Activated CD4-positive, alpha-beta T cell treated with anti-CD3 and anti-CD28 coated beads for 48 hours (primary cell): ENCODE measurements at regions not wholly inside any gene's neighbourhood (a gene's known extent, or its start where the extent isn't known, plus 50 kb on each side); places are given as distances from the start of the nearest gene placed in this dataset.
"Not testable (repeated sequence)": the region's sequence is repeated elsewhere in the genome, so short reads cannot be mapped to it uniquely, and the experiment has no call there.

Experiments used
- DNase-seq: peaks from one replicate; pipeline ENCODE4 v3.0.0-alpha.2; 2020

DNA sequence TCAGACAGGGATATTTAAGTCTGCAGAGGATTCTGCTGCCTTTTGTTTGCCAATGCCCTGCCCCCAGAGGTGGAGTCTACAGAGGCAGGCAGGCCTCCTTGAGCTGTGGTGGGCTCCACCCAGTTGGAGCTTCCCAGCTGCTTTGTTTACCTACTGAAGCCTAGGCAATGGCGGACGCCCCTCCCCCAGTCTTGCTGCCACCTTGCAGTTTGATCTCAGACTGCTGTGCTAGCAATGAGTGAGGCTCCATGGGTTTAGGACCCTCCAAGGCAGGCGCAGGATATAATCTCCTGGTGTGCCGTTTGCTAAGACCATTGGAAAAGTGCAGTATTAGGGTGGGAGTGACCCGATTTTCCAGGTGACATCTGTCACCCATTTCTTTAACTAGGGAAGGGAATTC is 132.7 kb downstream of the UNC93B1 start:
- not testable (repeated sequence) for DNase-seq

DNA sequence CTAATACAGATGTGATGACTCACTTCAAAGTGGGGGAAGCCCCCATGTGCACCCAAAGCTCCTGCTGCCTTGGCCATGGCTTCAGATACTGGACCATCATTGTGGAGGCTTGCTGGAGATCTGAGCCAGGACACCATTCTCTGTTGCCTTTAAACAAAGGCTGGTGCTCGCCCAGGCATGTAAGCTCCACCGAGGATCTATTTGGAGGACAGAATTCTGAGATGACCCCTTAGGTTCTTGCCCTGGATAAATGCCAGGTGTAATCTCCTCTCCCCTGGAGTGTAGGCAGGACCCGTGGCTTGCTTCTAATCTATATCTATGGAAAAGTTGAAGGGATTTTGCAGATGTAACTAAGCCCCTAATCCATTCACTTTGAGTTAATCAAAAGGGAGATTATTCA is 141.0 kb downstream of the UNC93B1 start:
- not testable (repeated sequence) for DNase-seq

DNA sequence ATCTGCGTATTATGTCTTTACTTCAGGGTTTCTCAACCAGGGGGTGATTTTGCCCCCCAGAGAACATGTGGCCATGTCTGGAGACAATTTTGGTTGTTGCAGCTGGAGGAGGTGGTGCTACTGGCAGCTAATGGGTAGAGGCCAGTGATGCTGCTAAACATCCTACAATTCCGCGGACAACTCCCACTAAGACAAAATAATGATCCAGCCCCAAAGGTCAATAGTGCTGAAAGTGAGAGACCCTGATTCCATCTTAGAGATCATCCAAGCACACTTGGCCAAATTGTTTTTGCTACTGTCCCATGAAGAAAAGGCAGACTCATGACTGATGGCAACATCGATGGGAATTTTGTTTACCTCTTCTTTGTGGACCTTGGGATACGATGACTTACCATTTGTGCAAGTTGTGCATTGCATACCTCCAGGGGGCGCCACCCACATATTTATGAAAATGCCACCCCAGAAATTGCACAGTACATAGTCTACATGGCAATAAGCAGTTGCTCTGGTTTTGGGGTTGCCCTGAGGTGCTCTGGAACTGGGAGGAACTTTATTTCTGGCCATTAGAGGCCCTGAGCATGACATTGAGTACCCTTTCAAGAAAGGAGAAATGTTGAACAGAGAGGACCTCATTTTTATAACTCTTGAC is 144.3 kb downstream of the UNC93B1 start:
- DNase-seq: peak; percentile 72

DNA sequence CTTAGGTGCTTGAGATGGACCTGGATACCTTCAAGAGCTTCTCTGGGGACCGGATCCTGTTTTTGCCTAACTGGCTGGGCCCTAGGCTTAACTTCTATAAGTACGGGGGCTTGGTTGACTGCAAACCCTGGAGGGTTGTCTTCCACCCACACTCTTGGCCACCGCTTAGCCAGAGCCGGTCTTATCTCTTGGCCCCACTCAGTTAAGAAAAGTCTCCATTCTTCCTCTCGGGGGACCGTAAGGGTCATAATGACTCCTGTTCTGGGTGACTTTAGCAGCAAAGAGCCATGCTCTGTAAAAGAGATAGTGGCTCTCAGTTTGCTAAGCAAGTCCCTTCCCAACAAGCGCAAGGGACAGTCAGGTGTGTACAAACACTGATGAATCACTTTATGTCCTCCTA is 153.2 kb downstream of the UNC93B1 start:
- DNase-seq: not testable (repeated sequence)

DNA sequence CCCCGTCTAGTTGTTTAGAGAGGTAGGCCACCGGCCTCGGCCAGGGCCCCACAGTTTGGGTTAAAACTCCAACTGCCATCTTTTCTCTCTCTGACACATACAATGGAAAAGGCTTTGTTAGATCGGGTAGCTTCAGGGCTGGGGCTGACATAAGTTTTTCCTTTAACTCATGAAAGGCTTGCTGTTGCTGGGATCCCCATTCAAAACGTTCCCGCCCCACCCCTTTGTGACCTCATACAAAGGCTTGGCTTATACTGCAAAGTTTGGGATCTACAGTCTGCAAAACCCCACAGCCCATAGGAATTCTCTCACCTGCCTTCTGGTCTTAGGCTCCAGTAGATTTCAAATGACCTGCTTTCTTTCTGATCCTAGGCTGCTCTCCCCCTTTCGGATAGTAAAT is 154.1 kb downstream of the UNC93B1 start:
- not testable (repeated sequence) for DNase-seq

DNA sequence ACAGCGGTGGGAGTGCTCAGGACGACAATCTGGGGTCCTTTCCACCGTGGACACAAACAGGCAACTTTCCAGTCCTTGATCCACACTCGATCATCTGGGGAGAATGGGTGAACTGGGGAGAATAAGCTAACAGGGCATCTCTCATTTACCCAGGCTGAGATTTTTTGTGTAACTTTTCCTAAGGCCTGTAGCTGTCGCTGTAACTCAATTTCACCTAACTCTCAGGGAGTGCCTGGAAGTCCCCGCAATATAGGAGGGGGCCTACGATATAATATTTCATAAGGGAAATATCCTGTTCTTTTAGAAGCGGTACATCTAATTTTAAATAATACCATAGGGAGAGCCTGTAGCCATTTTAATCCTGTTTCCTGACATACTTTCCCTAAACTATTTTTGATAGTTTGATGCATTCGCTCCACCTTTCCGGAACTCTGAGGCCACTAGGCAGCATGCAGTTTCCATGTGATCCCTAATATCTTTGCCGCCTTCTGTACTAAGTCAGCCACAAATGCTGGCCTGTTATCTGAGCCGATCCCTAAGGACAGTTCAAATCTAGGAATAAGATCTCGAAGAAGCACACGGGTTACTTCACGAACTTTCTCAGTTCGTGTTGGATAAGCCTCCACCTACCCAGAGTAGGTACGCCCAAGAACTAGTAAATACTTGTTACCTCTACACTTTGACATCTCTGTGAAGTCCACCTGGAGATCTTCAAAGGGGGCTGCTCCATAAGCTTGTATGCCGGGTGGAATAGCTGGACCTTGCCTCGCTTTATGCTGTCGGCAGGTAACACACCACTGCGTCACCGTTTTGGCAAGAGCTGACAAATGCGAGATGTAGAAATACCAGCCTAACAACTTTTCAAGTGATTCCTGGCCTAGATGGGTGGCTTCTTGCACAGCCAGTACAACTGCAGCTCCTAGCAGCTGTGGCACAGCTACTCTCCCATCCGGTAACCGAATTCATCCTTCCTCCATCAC is 155.7 kb downstream of the UNC93B1 start:
- DNase-seq: not testable (repeated sequence)

DNA sequence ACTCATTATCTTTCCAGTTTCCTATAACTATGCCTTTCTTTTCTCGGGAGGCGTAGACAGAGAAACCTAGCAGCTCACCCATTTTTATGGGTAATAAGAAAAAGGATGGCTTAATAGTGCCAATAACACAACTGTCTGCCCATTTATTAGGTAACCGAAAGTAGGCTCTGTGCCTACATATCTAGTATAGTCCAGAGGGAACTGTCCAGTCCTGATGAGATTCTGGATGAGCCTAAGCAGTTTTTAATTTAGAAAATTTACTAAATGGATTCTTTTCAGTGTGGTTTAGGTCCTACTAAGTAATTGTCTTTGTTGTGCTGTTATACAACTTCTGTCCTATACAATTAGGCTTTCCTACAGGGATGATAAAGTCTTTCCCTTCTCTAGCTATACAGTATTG is 157.6 kb downstream of the UNC93B1 start:
- DNase-seq: not testable (repeated sequence)

DNA sequence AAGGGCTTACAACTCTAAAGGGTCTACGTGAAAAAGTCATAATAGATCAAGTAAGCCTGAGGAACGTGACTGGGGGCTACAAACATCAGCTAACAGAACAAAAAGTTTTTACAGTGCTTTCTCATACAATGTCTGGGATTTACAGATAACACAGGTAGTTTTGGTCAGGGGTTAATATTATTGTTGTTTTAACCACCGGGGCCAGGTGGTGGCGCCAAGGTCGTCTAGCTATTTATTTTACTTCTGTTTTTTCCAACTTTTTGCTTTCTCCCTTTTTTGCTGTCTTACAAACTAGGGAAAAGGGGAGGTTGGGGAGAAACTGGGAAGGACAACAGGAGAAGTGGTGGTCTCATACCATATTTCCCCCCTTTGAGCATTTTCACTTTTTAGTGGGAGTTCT is 158.6 kb downstream of the UNC93B1 start:
- DNase-seq: peak; percentile 17

DNA sequence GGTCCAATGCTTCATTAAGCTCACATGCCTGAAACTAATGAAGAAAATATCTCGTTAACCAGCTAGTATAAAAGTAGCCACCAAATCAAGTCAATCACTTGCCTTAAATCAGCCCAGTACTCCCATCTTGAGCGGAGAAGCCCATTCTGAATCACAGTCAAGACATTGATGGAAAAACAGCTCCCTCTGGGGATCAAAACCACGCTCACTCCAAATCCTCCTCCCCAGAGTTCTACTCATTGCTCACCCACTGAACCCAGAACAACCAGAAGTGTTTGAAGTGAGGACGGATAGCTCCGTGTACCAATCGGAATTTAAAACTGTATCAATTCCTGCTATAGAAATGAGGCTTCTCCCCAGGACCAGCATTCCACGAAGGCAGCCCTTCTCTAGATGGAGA is 163.3 kb downstream of the UNC93B1 start:
- not testable (repeated sequence) for DNase-seq

DNA sequence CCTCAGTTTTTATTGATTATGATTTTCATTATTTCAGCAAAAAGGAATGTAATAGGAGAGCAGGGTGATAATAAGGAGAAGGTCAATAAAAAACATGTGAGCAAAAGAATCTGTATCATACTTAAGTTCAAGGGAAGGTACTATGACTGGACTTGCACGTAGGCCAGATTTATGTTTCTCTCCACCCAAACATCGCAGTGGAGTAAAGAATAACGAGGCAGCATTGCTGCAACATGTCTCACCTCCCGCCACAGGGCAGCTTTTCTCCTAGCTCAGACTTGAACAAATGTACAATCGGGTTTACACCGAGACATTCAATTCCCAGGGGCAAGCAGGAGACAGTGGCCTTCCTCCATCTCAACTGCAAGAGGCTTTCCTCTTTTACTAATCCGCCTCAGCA is 155.7 kb upstream of the ALDH3B2 start:
- DNase-seq: not testable (repeated sequence)

DNA sequence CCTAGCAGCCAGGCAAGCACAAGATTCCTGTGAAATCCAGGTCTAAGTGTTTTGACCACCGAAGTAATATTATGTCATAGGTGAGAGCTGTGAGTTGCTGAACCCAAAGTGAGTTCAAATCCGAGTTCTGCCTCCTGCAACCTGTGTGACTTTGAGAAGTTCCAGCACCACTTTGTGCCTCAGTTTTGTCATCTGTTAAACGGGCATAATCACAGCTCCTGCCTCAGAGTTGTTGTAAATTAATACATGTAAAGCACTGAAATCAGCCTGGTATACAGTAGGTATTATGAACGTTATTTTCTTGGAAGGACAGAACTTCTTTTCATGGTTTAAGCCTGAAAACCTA is 152.5 kb upstream of the ALDH3B2 start:
- DNase-seq: not testable (repeated sequence)

DNA sequence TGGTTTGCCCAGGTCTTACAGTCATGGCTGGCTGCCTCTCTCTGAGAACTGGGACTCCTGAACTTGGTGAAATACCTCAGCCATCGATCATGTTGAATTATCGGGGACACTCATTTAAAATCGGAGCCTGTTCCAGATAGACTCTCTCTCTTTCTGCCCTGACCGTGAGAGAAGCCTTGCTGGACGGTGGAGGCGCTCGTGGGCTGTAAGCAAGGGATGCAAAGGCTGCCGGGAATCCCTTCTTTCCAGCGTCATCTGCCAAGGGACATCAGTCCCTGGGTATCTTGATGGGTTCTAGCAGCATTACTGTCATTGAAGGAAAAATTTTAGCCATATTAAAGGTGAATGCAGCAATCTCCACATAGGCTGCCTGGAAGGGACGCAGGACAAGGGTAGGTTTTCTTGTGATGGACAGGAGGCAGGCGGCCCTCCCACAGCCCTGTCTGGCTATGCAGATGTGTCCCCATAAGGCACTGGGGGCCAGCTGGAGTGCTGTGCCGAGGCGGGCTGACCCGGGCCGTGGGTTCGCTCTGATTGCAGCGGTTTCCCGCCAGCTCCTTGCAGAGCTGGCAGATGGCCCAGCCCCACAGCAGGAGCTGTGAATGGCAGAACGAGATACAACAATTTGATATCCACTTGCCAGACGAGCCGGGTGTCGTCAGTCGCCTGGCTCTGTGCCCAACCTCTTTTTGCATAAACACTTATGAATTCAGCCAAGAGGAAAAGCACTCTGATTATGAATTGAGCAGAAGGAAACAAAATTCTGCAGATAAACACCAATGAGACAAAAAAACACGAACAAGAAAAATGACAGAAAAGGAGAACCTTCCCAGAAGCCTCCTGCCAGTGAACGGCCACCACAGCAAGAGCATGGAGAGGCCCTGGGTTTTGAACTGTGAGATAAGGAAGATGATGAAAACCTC is 151.9 kb upstream of the ALDH3B2 start:
- not testable (repeated sequence) for DNase-seq

DNA sequence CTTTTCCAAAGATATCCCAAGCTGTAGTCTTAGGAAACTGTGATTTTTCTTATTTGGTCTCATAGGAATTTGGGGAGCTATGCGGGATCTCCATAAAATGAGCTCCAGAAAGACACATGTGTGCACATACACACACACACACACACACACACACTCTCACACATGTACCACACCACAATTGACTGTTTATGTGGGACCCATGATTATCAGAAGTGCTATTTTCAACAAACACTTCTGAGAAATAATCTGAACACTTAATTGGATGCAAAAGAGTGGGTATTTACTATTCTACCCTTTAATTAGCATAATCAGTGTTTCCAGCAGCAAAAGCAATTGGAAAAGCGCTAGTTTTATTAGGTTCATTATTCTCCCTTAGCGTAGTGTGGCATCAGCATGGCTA is 150.4 kb upstream of the ALDH3B2 start:
- not testable (repeated sequence) for DNase-seq

DNA sequence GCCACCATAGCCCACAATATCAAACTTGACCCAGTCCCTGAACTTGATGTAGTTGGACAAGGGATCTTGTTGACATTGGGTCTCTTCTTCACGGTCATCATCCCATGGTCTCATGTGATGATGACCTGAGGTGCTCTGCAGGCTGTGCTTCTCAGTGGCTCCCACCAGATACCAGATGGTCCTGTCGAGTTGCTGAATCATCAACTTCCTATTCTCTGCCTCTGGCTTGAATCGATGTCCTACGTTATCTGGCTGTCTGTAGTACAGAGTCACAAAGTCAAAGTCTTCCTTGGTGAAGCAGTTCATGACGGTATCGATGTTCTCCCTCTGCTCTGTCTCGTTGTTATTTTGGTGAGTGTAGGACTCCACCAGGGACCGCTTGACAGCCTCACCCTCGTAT is 145.7 kb upstream of the ALDH3B2 start:
- no peak for DNase-seq

DNA sequence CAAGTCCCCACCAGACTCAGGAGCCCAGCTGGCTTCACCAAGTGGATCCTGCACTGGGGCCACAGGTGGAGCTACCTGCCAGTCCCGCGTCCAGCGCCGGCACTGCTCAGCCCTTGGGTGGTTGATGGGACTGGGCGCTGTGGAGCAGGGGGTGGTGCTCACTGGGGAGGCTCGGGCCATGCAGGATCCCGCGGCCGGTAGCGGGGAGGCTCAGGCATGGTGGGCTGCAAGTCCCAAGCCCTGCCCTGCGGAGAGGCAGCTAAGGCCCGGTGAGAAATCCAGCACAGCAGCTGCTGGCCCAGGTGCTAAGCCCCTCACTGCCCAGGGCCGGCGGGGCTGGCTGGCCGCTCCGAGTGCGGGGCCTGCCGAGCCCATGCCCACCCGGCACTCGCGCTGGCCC is 143.1 kb upstream of the ALDH3B2 start:
- DNase-seq: not testable (repeated sequence)

DNA sequence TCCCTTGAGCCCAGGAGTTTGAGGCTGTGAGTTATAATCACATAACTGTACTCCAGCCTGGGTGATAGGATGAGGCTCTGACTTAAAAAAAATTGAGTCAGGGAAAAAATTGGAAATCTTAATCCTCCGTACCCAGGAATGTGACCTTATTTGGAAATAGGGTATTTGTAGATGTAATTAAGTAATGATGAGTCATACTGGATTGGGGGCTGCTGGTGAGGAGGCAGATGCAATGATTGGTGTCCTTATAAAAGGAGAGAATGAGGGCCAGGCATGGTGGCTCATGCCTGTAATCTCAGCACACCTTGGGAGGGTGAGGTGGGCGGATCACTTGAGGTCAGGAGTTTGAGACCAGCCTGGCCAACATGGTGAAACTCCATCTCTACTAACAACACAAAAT is 134.9 kb upstream of the ALDH3B2 start:
- DNase-seq: not testable (repeated sequence)

DNA sequence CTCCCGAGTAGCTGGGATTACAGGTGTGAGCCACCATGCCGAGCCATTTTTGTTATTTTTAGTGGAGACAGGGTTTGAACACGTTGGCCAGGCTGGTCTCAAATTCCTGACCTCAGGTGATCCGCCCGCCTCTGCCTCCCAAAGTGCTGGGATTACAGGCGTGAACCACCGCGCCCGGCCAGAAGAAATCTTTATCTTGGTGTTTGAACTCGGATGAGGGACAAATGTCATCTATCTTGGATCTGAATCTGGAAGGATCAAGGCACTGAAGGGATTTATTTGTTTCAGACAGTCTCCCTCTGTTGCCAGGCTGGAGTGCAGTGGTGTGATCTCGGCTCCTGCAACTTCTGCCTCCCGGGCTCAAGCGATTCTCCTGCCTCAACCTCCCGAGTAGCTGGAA is 133.5 kb upstream of the ALDH3B2 start:
- DNase-seq: not testable (repeated sequence)

DNA sequence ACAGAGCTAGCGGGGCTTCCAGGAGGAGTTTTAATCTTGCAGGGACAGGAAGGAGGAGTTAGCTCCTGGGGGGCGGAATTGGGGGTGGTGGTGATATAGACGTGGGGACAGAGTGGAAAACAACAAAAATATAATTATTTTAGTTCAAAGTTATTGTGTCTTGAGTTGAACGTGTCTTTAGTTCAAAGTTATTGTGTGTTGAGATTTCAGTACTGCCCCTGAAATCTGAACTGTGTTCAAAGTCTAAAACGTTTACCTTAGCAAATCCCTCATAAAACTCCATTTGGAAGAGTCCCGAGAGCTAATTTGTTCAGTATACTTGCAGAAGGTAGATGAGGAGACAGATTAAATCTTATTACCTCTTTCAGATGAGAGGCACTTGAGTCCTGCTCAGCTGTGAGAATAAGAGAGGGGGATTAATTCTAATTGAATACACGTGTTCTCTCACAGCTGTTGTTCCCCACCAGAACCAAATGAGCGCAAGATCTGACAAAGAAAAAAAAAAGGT is 132.4 kb upstream of the ALDH3B2 start:
- DNase-seq: not testable (repeated sequence)

DNA sequence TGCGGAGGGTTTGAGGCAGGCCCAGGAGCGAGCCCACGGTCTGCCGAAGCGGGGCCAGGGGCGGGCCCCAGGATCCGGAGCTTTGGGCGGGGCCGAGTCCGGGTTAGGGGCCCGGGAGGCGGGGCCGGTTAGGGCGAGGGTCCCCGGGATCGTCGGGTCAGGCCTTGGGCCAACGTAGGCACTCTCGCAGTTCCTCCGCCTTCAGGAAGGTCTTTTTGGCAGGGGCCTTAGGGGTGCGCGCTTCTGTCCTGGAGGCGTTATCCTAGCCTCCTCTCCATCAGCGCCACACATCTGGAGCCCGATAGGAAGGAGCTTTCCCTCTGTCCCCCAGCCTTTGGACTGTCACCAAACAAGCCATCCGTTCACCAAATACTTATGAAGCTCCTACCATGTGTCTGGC is 131.8 kb upstream of the ALDH3B2 start:
- DNase-seq: not testable (repeated sequence)

DNA sequence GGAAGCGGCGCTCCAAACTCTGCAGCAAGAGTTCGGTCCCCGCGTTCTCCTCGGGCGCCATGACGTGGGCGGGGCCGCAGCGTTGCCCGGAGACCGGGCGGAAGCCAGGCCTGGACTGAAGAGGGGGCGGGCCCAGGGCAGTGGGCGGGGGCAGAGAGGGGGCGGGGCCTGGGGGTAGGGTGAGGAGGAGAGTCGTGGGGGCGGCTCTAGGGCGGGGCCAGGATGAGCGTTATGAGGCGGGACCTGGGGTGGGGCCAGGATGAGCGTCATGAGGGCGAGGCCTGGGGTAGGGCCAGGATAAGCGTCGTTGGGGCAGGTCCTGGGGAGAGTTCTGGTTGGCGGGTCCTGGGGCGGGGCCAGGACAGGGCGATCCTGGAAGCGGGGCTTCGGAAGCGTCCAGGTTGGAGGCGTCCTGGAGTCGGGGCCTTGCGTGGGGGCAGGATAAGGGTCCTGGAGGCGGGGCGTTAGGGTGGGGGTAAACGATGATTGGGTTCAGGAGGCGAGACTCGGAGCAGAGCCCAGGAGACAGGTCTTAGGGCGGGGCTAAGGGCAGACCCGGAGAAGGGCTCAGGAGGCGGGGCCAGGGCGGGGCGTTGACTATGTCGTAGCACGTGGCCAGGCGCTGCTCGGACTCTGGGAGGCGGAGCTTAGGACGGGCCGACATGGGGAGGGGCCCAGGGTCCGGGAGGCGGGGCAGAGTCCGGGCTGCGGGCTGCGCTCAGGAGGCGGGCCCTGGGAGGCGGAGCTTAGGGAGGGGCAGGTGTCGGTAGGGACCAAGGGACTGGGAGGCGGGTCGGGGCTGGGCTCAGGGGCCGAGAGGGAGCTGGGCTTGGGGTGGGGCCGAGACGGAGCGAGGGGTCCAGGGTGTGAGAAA is 131.1 kb upstream of the ALDH3B2 start:
- DNase-seq: peak; percentile 99

DNA sequence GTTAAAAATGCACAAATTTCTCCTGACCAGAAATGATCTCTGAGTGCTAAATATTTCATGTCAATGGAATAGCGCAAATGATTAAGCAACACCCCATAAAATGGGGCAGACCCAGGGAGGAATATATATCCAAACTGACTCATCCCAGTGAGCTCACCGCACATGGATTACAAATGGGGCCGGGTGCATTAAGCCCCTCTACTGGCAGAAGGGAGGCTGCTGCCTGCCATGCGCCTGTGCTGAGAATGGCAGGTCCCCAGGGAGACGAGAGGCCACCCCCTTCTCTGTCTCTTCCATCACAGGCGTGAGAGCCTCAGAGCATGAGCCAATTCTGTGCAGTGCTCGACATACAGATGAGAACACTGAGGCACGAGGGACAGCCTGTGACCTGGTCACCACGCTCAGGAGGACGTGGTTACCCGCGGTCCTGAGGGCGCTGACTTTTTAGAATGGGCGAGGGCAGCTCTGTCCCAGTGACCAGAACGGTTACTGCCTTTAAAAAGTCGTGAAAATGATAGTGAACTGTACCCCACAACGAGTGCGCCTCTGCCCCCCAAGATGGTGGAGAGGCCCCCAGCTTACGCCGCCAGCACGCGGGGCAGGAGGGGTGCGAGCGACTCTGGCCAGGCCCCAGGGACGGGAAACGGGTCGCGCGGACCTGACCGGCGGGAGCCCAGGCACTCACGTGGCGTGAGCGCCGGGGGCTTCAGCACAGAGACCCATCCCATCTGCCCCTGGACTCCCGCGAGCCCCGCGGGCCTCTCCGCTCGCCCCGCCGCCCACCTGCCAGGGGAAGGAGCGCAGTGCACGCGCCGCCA is 130.2 kb upstream of the ALDH3B2 start:
- DNase-seq: peak; percentile 37
